Activated CD4-positive, alpha-beta T cell treated with anti-CD3 and anti-CD28 coated beads, Interleukin-2, Interleukin-6, amounts not matched to agents 100 ng/mL and 50 ng/mL, durations not matched to agents 16 hours and 8 hours (primary cell): ENCODE measurements at regions not wholly inside any gene's neighbourhood (a gene's known extent, or its start where the extent isn't known, plus 50 kb on each side); places are given as distances from the start of the nearest gene placed in this dataset.

Source experiments
- DNase-seq: peaks from one replicate; pipeline ENCODE4 v3.0.0-alpha.2; 2020

DNA sequence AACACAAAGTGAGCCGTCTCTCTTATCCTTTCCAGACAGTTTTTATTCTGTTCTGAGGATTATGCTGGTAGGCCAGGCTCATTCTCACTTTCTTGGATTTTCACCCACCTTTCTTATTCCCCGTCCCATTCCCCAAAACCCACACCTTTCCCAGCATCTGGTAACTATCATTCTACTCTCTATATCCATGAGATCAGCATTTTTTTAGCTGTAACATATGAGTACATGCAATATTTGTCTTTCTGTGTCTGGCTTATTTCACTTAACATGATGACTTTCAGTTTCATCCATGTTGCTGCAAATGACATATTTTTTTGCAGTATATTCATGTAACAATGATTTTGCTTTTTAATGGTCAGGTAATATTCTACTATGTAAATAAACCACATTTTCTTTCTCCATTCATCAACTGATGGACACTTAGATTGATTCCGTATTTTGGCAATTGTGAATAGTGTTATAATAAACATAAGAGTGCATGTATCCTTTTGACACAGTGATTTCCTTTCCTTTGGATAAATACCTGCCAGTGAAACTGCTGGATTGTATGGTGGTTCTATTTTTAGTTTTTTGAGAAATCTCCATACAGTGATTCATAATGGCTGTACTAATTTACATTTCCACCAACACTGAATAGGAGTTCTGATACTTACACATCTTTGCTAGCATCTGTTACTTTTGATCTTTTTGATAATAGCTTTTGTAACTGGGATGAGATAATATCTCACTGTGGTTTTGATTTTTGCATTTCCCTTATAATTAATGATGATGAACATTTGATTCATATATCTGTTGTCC, 289.3 kb downstream of the RPRM start:
- no peak for DNase-seq

DNA sequence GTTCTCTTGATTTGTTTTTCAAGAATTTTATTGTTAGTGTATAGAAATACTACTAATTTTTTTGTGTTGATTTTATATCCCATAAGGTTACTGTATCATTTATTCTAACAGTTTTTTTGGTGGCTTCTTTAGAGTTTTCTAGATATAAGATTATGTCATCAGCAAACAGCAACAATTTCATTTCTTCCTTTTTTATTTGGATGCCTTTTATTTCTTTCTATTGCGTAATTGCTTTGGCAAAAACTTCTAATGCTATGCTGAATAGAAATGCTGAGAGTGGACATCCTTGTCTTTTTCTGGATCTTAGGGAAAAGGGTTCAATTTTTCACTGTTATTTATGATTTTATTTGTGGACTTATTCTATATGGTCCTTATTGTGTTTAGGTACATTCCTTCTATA, 298.8 kb downstream of the RPRM start:
- DNase-seq: no peak

DNA sequence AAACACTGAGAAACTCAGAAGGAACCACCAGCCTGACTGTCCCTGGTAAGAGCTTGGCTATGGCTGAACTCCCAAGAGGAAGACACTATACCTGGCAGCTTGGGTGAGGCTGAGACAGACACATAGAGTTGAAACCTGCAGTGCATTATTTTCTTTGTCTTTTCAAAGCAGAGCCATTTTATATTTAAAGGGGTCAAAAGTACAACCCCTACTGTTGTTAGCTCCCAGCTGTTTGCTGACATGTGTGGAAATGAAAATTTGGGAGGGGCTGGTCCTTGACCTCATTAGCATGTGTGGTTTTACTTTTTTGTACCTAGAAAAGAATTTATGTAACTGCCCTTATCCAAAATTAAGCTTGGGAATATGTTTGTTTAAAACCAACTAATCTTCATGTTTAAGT, 309.0 kb downstream of the RPRM start:
- DNase-seq: no peak

DNA sequence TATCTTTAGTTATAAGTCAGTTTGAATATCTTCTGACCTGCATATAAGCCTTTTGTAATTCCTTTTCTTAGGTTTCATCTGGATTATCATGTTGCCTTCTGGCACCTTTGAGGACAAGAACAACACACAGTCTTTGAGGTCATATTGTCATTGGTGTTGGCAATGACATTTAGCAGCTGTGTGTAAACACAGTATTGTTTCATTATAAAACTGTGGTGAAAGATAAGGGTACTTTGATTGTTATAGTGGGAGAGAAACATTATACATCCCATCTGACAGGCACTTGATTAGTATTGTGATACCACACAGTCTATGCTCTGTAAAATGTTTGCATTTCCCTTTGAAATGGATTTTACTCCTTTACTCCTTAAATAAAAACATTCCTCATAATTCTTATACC, 313.5 kb downstream of the RPRM start:
- DNase-seq: no peak

DNA sequence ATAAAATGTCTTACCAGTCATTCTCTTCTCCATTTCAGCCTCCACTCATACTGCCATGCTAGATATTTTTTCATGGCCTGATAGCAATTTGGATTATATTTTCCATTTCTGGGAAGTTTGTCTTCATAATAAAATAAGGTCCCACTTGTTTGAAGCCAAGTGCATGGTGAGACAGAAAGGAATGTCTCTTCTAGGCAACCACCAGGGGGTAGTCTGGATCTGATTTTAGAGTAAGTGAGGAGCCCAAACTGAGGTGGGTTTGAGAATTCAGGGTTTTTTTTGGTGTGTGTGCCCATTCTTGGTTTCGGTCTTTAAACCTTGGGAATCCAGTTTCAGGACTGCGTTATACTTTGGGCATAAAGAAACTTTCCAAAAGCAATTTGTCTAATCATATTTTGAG, 315.5 kb downstream of the RPRM start:
- DNase-seq: peak; percentile 24

DNA sequence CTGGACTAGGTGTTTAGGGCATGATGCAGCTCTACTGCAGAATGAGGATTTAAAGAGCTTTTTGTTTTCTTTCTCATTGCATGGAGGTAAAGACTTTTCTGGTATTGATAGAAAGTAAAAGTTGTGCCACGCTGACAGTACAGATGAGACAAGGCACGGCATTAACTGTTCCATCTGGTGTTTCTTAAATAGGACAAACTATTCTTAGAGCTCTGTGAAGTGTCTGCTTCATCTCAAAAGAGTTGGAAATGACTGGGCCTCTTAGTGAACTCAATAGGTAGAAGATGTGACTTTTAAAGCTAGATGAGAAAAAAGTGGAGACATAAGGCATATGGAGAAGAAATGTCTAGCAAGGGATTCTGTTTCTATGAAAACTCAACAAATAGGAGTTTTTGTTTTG, 321.8 kb downstream of the RPRM start:
- no peak for DNase-seq

DNA sequence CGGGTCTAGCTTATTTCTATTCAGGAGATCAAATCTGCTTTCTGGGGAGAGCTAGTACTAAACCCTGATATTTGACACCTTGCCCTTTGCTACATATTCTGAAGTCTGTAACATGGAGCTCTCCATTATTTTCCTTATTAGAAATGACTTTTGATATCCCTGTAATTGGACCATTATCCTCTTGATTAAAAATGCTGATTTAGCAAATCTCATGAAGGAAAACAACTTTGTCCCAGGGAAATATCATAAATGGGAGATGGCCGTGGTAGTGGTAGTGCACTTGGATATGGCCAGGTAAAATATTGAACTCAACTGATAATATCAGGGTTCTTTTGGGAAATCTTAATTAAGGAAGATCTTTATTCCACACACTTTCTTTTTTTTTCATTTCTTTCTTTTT, 326.5 kb downstream of the RPRM start:
- DNase-seq: no peak

DNA sequence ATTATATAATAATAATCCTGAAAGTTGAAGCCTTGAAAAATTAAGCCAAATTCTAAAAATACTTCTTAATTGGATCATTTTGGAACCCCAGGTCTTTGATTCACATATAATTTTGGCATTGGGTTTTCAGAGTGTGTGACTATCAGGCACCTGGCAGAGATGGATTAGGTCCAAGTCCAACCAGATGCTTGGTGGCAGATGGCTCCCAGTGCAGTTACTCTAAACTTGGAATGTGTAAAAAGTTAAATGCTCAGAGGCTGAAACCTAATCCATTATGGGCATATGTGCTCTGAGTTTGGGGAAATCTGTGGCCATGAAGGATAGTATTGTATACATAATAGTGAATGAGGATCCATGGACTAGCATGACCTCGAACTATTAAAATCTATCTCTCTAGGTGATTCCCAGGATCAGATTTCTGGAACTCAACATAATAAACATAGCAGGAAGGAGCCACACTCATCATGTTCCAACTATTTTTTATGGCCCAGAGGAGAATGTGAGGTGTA, 333.0 kb downstream of the RPRM start:
- no peak for DNase-seq

DNA sequence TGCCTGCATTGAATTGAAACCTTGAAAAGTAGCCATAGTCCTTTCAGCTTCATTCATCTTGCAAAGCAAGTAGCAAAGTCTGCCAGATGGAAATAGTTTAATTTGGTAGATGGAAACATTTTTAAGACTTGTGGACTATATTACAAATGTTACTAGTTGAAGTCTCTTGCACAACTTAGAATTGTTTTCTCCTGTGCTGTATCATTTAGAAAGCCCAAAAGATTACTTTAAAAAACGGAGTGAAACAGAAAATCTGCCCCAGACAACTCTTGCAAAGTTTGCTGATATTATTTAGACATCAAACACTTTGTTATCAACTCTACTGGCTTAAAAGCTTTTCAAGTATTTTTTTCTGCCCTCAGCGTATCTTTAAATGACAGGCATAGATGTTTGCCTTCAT, 335.0 kb downstream of the RPRM start:
- DNase-seq: no peak

DNA sequence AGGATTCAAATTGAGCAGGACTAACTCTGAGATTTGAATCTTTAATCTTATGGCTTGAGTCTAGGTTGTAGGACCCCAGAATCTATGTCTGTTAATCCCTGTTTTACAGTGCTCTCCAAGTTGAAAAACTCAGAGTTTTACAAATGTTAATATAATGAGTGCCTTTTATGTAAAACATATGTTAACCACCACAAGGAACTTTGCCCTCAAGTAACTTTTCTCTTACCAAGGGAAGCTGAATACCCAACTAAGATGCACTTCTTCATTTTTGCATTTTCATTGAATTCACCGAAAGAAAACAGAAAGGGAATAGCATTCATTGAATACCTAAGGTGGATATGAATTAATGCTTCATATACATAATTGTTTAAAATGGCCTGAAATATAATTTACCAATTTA, 338.1 kb downstream of the RPRM start:
- no peak for DNase-seq

DNA sequence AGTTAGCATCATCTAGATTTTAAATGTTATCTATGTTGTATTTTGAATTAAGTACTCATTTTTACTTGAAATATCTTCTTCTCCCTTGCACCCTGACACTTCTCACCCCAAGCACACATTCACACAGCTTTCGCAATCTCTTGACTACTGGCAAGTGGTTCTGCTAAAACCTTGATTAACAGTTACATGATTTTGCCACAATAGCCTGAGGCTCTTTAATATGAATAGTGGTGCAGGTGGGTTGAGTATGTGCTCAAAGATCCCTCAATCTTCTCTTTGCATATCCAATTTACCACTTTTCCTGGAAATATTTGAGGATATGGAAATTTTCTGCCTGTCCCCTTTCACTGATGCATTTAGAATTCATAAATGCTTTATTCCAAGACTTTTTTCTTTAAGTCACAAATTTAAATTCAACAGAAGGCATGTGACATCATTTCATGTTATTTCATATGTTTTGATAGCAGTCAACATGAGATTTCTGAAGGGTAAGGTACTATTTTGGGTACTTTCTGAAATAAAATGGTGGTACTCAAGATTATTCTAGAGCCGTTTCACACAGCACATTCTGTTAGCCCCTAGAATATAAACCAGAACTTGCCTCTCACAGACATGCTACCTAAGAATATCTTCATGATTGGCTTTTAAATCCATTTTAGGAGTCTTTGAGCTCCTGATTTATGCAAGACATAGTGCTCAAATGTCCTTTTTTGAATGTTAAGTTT, 339.7 kb downstream of the RPRM start:
- no peak for DNase-seq

DNA sequence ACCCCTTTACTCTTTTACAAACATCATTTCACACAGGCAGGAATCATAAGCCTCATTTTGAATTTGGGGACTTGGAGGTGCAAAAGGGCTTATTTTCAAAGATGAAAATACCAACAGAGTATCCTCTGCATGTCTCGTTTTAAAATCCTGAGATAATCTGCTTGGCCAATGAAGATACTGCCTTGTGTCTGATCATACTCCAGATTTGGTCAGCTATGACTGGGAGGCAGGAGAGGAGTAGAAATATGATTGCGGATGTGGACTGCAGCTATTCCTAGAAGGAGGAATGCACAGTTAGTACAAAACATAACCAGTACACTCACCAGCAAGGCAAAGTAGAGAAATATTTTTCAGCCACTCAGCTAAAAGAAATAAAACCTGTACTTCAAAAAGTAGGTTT, 342.3 kb downstream of the RPRM start:
- no peak for DNase-seq

DNA sequence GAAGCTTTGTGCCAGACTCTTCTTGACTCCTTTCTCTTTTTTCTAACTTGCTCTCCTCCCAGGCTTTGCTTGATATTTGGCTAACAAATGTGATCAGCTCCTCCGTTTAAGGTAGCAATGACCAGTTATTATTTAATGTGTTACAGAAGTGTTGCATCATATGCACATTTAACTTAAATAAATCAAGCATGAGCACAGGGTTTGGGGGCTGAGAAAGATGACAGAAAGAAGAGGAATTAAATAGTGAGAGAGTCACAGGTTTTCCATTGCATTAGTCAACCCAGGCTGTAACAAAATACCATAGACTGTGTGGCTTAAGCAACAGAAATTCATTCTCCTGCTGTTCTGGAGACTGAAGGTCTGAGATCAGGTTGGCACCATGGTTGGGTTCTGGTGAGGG, 343.8 kb downstream of the RPRM start:
- no peak for DNase-seq

DNA sequence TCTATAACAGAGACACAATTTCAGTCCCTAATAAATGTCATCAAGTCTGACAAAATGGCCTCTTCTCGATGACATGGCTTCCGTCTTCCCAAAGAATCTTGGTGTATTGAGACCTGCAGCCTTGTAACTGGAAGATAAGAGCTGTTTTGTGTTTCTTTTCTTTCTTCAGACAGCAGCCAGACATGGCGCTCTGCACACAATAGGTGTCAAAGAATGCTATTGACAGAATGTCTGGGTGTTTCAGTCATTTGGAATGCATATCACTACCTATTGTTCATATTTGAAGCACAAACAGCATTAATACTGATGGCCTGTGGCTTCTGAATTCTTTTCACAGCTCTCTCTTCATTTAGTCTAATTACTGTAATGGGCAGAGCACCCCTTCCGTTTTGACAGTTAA, 344.8 kb downstream of the RPRM start:
- no peak for DNase-seq

DNA sequence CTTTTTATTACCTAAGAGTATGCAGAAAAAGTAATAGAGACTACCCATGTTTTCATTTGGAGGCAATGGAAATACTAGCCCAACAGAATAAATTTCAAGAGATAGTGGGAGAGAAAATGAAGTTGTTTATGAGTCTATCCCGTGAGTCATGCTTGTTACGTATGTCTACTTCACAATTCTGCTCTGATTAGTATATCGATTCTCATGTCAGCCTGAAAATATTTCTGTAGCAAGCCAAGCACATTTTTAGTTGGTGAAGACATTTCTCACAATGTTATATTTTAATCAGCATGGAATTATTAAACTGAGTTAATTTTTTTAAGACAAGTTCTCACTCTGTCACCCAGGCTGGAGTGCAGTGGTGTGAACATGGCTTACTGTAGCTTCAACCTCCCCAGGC, 346.1 kb downstream of the RPRM start:
- DNase-seq: no peak

DNA sequence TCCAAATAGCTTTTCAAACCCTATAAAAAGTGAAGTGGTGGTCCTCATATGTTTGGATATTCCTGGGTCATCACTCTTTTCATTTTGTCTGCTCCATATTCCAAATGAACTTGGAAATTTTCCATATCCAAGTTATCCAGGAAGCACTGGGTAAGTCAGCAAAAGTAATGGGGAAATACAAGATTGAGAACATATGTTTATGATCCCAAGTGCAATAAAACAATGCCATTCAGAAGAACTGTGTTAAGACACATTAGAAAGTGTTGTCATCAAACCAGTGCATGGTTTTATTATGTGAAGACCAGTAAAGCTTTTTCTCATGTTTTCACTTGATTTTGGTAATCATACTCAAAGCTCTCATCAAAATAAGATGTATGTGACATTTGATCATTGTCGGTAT, 363.4 kb downstream of the RPRM start:
- DNase-seq: no peak

DNA sequence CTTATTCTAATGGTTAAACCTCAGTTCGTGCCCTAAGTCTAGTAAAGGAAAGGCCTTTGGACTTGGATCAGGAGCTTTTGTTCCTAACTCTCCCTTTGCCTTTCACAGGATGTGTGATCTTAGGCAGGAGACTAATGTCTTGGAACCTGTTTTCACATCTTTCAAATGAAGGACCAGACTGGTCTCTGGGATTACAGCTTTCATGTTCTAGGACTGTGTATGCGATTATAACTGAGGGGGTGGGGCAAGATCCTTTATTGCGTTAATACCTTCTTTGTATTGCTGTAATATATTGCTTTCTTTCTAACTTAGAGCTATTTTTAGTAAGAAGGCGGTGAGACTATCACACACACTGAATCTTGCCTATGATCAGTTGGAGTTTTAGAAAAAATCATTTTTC, 368.1 kb downstream of the RPRM start:
- DNase-seq: no peak

DNA sequence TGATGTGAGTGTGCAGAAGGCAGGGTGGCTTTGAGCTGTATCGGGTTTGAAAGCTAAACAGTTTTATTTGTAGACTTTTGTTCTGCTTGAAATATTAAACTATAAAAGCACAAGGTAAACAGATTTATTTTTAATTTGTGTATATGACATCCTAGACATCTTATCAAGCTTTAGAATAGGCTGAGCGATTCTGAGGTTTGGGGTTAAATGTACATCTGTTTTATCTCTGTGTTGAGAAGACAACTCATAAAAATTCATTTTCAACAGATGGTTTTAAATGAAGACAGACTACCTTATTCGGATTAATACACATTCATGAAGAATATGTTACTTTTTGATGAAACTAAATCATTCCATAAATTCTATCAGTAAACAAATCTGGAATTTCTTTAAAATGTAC, 368.8 kb downstream of the RPRM start:
- DNase-seq: no peak

DNA sequence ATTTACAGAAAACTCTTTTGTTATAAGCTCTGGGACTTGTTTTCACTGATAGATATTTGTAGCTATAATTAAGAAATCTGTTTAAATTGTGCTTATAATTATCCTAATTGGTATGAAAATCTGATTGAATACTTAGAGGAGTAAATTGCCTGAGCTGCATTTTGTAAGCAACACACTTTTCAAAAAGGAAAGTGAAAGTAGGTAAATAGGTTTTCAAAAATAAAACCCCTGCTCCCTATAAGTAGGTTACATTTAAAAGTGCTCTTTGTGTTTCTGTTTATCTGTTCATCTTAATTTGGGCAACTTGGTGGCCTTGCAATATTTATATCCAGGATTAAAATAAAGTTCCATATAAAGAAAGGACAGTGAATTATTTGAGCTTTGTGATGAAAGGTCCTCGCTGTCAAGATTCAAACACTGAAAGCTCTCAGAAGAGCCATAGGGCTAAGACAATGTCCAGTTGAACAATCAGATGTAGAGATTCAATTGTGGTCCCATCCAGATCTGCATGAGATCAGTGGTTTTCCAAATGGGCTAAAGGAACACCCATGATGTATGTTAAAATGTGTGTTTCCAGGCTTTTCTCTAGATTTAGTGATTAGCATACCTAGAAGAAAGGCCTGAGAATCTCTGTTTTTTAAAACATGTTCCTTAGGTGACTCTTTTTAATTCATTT, 371.6 kb downstream of the RPRM start:
- no peak for DNase-seq

DNA sequence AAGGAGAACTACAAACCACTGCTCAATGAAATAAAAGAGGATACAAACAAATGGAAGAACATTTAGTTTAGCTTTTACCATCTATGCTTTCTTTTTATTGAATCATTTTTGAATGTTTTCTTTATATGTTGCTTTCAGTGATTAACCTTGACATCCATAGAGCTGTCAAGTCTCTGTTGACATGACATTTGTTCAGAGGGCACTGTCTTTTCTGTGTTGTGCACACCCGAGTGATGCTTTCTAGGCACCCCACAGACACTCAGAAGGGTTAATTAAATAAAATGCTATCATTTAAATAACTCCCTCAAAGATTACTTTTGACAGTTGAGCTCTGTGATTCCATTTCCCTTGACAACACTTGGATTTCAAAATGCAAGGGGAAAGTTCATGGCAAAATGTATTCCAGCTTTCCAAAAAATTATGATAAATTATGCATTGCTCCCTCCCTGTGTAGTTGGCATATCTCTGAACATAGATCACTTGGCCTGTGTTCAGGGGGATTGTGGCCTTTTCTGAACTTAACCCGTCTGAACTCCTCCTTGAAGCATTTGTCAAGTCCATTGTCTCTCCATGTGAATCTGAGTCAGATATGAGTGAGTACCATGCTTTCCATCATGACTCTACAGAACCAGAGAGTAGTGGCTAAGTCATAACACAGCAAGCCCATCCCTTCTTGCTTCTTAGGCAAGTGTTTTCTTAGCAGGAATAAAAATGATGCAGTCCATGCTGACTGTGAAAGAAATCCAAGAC, 372.6 kb downstream of the RPRM start:
- no peak for DNase-seq

DNA sequence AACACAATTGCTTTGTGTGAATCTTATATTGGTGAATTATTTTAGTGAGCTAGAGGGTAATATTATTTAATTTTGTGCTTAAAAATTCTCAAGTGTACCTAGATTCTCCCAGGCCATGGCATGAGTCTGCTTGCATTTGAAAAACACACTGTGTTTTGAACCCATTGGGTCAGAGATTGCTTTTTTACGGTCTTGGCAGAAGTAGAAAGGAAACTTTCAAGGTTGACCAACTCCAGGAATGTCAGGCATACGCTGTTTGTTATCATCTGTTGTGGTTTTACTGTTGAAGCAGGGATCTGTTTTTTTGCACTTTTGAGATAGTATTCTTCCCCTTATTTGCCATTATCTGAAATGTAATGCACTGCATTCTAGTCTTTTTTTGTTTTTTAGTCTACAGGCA, 377.4 kb downstream of the RPRM start:
- no peak for DNase-seq

DNA sequence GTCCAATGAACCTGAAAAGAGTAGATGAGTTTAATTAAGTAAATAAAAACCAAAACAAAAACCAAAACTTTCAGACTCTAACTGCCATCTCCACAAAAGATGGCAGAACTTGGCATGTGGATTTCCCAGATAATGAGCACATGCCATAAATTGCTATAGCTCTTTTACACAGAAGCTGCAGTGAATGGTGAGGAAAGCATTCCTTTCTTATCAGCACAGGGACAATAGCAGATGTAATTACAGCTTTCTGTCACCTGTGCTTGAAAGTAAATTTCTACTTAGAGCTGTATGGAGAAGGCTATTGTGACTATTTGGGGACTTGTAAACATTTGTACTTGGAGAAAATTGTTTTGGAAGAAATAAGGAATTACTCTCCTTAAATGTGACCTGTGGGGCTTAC, 378.4 kb downstream of the RPRM start:
- DNase-seq: no peak

DNA sequence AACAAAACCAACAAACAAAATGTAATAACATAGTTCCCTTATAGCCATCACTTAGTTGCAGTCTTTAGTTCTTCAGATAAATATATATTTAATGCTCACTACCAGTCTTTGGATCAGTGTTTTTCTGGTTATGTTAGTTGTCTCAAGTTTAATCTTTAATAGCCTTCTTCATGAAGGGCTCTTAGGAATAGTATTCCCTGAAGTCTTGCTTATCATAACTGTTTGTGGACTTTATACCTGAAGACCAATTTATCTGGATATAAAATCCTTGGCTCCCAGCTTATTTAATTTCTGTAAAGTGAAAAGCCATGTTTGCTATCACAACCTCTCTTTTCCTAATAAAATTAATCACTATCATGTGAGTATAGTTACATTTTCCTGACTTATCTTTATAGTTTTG, 379.7 kb downstream of the ARL6IP6 start:
- DNase-seq: no peak
